DMS53 treated with DMSO at 0.1 percent for 48 hours (cell line): ENCODE measurements at regions not wholly inside any gene's neighbourhood (a gene's known extent, or its start where the extent isn't known, plus 50 kb on each side); places are given as distances from the start of the nearest gene placed in this dataset.
"Not testable (repeated sequence)": the region's sequence is repeated elsewhere in the genome, so short reads cannot be mapped to it uniquely, and the experiment has no call there.

ENCODE experiments used
- DNase-seq: peaks from one replicate; lab custom pipeline; 2025; ENCODE audit not compliant: unreplicated experiment; lab: John Stamatoyannopoulos, UW

DNA sequence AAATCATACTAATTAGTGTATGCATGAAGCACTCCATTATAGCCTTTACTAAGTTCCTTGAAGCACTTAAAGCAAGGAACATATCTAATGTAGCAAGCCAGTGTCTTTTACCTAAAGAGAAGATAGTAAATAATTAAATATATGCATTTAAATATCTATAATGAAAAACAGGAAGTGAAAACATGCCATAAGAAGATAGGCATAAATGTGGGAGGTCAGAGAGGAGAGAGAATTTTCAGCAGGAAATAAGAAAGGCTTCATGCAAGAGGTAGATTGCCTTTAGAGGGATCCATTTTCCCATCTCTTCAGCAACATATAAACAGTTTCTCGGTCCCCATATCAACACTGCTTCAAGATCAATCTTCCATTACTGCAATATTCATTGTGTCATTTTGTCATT, 599.8 kb downstream of the FRK start:
- DNase-seq: no peak

DNA sequence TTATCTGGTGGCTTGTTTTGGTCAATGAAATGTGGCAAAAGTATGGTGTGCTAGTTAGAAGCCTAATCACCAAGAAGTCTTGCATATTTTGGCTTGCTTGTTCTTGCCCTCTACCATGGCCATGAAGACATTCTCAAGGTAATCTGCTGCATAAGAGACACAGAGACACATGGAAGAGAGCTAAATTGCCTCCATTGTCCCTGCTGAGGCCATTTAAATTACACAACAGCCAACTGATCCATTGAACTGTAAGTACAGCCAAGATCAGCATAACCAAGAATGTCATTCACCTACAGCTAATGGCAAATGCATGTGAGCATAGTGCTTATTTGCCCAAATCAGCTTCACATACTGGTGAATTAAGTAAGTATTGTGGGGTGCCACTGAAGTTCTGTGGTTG, 603.8 kb downstream of the FRK start:
- no peak for DNase-seq

DNA sequence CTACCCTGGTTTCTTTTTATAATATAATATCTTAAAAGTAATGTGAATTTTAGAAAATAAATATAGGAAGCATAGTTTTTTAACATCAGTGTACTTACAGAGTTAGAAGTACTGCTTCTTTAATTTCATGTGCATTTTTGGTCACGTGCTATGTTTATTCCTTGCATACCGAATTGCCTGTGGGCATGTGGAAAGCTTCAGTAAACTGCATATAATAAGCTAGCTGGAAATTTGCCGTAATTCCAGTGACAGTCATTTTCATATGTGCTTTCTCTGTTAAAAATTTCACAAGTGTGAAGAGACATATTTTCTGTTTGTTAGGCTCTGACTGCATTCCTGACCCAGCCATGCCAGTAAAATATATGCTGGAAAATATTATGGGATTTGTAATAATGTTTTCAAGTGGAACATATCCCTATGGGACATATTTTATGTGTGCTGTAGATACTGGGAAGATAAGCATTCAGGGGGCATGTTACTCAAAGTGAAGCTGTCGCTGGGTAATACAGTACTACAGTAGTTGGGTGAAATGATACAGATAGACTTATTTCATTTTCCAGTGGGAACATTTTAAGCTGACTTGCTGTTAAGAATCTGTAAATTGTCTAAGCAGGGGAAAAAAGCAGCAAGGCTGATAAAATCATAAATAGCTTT, 616.7 kb downstream of the FRK start:
- no peak for DNase-seq

DNA sequence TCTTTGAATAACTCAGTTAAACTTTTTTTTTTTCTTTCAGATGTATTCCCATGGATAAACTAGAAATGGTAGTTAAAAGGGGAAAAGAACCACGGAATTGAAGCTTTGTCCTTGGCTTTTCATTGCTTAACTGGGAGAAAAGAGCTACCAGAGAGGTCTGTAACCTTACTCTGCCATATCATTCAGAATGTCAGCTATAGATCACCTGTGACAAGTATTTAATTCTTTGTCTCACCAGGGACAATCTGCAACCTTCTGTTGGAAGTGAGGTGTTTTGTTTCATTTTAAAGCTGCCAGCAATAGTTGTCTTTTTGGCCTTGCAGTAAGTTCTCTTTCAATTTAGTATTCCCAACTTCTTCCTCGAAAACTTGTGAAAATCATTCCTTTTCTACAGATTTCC, 618.4 kb downstream of the FRK start:
- no peak for DNase-seq

GRCh38 chr6:115441651-115442050, 619.0 kb downstream of the FRK start:
- no peak for DNase-seq

DNA sequence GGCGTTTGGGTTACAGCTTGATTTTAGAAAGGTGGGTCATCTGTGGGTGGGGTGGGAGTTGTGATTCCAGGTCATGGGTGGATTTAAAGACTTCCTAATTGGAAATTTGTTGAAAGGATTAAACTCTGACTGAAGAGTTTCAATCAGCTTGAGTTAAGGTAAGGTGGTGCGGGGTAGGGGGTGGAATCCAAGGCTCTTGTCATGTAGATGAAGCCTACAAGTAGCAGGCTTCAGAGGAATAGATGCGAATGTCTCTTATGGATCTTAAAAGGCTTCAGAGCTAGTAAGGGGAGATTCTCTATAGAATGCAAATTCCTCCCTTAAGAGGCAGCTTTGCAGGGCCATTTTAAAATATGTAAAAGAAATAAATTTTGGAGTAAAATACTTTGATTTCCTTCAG, 645.3 kb downstream of the FRK start:
- no peak for DNase-seq

DNA sequence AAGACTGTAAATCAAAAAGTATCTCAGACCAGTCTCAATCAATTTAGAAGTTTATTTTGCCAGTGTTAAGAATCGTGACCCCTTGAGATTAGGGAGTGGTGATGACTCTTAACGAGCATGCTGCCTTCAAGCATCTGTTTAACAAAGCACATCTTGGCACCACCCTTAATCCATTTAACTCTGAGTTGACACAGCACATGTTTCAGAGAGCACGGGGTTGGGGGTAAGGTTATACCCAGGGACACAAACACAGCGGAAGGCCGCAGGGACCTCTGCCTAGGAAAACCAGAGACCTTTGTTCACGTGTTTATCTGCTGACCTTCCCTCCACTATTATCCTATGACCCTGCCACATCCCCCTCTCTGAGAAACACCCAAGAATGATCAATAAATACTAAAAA, 645.8 kb downstream of the FRK start:
- not testable (repeated sequence) for DNase-seq

DNA sequence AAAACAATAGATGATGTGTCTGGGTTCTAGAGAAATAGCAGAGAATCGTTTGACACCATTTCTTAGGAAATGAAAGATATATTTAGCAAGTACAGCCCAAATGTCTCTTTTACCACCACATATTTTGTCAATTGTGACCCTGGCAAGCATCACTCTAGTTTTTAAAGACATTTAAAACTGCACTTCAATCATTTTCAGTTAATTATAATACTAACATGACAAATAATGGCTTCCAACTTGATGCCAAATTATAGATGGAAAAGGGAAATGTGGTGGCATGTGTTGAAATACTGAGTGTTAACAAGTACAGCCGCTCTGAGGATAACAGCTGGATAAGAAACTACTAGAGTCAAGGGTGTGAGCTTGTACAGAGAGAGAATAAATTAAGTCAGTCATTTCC, 648.9 kb downstream of the FRK start:
- no peak for DNase-seq

GRCh38 chr6:115404446-115404845, 656.2 kb downstream of the FRK start:
- DNase-seq: no peak

DNA sequence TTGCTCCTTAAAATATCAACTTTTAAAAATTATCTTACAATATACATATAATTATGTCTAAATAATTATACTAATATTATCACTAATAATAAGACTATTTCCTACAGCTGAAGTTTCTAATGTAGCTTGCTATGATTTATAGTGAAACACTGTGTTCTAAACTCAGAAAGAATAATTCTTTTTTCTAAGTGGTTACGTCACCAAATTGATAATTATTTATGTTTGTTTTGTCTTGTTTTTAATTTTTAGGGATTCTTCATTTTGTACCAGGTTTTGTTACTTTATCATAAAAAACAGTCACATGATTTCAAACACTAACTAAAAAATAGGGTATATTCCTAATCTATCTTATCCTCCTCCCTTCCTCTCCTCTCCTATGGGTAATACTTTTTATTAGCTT, 662.1 kb downstream of the FRK start:
- no peak for DNase-seq

DNA sequence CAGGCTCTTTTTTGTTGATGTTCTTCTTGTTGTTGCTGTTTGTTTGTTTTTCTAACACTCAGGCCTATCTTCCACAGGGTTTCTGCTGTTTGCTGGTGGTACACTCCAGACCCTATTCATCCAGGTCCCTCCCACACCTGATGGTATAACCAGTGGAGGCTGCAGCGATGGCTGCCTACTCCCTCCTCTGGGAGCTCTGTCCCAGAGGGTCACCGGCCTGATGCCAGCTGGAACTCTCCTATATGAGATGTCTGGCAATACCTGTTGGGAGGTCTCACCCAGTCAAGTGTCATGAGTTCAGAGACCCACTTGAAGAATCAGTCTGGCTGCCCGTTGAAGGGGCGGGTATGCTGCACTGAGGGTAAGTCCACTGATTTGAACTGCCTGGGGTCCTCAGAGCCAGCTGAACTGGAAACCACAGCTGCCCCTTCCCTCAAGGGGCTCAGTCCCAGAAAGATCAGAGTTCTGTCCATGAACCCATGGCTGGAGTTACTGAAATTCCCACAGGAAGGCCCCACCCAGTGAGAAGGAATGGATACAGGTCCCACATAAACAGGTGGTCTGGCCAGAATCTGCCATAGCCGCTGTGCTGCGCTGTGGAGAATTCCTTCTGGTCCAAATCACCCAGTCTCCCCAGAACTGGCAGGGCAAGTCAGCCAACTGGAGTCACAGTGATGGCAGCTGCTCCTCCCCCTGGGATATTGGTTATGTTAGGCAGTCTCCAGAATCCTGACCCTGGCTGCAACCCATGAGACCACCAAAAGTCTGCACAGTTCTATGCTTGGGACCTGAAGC, 664.4 kb downstream of the FRK start:
- no peak for DNase-seq

DNA sequence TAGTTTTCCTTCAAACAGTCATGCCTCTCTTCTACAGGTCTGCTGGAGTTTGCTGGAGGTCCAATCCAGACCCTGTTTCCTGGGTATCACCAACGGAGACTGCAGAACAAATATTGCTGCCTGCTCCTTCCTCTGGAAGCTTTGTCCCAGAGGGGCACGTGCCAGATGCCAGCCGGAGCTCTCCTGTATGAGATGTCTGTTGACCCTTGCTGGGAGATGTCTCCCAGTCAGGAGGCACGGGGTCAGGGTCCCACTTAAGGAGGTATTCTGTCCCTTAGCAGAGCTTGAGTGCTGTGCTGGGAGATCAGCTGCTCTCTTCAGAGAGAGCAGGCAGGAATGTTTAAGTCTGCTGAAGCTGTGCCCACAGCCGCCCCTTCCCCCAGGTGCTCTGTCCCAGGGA, 666.9 kb downstream of the FRK start:
- no peak for DNase-seq

DNA sequence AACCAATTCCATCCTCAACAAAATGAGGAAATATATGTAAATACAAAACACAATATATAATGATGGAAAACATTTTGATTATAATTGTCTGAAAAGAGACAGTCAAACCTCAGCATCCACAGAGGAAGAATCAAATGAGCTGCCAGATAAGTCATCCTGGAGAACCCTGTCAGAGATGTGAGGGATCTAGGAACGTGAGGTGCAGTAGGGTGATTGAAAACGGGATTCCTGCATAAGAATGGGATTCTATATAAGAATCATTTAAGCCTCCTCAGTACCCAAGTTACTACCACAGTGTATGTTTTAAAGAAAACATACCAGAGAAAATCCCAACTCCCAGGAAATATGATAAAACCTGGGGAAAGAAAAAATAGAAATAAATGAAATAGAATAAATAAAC, 690.5 kb downstream of the FRK start:
- DNase-seq: no peak

- no peak for DNase-seq
These were observed 694.9 kb downstream of the FRK start for GRCh38 chr6:115365783-115366182.

GRCh38 chr6:115363379-115363778, 697.3 kb downstream of the FRK start:
- no peak for DNase-seq

DNA sequence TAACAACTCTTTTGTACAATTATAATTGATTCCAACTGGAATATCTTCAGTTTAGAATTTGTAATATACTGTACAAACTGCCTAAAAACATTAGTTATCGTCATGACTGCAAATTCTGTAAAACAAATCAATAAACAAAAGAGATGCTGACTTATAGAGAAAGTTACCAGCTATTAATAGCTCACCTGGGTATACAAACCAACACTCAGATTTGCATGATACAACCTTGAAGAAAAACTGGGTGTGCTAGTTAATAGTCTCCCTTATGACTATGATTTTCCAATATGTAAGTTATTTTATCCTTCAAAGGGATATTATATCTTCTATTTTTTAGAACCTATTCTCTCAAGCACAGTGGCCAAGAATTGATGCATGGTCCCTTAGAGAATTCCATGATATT, 698.5 kb downstream of the FRK start:
- no peak for DNase-seq

DNA sequence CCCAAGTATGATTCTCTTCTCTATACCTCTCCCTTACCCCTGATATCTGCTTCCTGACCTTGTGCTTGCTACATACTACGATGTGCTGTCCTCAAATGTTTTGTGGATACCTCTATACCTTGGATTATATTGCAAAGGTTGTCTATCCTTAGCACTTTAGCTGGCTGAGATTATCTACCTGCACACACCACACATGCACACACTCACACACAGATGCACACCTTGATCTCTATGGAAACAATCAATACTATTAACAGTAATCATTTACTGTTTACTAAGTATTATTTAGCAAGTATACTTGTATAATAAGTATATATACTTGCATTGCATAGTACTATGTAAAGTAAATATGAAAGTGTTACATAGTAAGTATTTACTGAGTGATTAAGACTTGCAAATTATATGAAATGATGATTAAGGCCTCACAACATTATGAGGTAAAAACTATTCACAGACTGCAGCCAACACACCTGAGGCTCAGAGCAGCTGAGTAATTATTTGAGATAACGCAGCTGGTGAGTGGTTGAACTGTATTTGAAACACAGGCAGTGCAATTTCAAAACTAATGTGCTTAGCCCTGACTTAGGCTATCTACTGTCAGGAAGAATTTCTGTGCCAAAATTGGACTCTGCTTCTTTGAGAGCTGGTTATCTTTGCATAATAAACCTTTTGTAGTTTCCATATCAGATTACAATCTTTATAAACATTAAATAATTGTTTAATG, 699.9 kb downstream of the FRK start:
- peak; percentile 37 for DNase-seq

DNA sequence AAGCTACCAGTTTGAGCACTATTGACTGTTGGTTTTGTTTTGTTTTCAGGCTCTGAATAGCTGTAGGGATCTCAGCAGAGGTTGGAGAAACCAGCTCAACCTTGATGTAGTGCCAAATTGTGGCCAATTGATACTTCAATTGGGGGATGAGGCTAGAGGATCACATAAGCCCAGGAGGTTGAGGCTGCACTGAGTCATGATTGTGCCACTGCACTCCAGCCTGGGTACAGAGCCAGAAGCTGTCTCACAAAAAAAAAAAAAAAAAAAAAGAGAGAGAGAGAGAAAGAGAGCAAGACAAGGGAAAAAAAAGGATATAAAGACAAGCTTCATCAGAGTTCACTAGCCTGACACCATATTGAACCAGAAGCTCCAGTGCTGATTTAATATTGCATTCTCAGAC, 702.1 kb downstream of the FRK start:
- DNase-seq: peak; percentile 14

- no peak for DNase-seq
These were observed 704.3 kb downstream of the FRK start for GRCh38 chr6:115356371-115356770.

DNA sequence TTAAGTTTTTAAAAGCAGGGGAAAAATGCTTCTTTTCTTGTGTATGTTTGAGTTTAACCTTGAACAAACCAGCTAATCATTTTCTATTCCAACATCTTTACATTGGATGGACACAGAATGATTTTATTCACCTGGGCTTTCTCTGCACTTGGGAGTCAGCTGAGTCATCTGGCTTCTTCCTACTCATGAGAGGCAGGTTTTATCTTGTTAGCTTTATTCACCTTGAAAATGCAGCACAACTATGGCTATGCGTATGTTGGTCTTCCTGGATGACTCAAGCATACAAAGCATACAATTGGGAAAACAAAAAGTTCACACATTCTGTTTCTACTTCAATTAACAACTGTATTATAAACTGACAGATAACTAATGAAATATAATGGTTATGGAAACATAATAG, 737.7 kb downstream of the FRK start:
- DNase-seq: peak; percentile 23

DNA sequence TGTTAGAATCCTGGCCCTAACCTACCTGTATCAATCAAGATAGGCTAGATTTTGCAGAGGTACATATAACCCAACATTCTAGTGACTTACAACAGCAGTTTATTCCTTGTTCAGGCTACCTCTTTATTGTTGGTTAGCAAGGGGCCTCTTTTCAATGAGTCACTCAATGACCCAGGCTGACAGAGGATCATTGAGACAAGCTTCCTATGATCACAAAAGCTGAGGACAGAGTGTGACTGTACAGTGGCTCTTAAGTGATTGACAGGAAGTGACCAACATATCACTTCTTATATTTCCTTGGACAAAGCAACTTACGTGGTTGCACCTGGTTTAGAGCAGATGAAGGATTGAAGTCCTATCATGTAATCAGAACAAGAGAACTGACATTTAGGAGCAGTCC, 740.9 kb downstream of the FRK start:
- peak; percentile 61 for DNase-seq

DNA sequence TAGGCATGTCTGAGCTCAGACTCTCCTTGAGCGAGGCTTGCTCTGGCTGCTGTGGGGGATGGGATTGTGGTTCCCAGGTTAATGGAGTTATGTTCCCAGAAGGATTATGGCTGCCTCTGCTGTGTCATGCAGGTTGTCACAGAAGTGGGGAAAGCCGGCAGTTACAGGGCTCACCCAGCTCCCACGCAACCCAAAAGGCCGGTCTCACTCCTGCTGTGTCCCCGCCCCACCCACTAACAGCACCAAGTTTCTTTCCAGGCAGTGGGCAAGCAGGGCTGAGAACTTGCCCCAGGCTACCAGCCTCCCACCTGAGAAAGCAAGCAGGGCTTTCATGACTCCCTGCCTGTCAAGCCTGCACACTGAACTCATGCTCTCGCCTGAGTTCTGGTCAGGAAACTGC, 750.5 kb downstream of the FRK start:
- no peak for DNase-seq
